Stomach (tissue), 4 donors: ENCODE measurements at regions not wholly inside any gene's neighbourhood (a gene's known extent, or its start where the extent isn't known, plus 50 kb on each side); places are given as distances from the start of the nearest gene placed in this dataset.

Experiments
- POLR2AphosphoS5 ChIP-seq, 3 donors: sonication (generic); formaldehyde crosslinking; IDR thresholded peaks; one replicate each; pipeline ENCODE4 v1.6.1; 2016; ENCODE audit warnings: antibody characterized with exemption in 3 of 3
- TF ChIP-seq, protein P1 (sequence below), 7 experiments: fragments of 450-650 bp in 4 of 7; fragments of 200-600 bp in 3 of 7; sonication (generic) in 3 of 7; IDR thresholded peaks; one replicate each; pipeline ENCODE4 v1.5.1; 2016 to 2019; ENCODE audit warnings: antibody characterized with exemption in 7 of 7, control low read depth in 2 of 7, mild to moderate bottlenecking in 1 of 7

DNA sequence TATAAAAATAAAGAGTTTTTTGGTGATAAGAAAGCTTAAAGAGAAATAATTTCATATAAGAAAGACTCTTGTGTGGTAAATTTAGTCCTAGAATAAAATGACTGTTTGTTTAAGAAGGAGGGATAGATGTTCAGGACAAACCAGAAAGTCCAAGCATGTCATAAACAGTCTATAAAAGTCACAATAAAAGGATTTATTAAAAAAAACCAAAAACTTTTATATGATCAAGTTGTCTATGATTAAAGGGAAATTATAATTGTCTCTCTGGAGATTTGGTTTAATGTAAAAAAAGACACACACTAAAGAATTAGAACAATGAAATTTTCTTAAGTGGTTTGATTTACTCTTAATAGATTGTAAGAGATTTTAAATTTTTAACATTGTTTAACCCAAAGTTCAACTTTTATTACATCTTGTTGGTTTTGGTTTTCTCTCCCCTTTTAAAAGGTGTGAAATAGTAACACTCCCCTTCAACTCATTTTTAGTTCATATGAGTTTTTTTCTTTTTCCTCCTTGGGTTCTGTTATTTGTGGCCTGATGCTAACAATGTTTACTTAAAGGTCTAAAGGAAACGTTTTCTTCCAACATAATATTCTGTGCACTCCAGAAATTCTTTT lies 89.7 kb downstream of the PDHA2 start:
- no peak for TF ChIP-seq POLR2AphosphoS5 (IDR thresholded peaks at IDR 0.05)
- TF ChIP-seq, protein P1, sequence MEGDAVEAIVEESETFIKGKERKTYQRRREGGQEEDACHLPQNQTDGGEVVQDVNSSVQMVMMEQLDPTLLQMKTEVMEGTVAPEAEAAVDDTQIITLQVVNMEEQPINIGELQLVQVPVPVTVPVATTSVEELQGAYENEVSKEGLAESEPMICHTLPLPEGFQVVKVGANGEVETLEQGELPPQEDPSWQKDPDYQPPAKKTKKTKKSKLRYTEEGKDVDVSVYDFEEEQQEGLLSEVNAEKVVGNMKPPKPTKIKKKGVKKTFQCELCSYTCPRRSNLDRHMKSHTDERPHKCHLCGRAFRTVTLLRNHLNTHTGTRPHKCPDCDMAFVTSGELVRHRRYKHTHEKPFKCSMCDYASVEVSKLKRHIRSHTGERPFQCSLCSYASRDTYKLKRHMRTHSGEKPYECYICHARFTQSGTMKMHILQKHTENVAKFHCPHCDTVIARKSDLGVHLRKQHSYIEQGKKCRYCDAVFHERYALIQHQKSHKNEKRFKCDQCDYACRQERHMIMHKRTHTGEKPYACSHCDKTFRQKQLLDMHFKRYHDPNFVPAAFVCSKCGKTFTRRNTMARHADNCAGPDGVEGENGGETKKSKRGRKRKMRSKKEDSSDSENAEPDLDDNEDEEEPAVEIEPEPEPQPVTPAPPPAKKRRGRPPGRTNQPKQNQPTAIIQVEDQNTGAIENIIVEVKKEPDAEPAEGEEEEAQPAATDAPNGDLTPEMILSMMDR (IDR thresholded peaks at IDR 0.05) = no peak
